CD4-positive, alpha-beta T cell (primary cell): ENCODE measurements at regions not wholly inside any gene's neighbourhood (a gene's known extent, or its start where the extent isn't known, plus 50 kb on each side); places are given as distances from the start of the nearest gene placed in this dataset.

Experiments used
- ATAC-seq: fragments of 200-7000 bp; cut with Tn5 transposase; one replicate; pipeline ENCODE4 v1.10.0; 2022; ENCODE audit warnings: mild to moderate bottlenecking; ENCODE audit not compliant: poor library complexity
- CTCF ChIA-PET: fragments of 350-600 bp; sonication (Branson Sonifier 250); formaldehyde crosslinking; loops from one replicate; lab custom pipeline; 2021; ENCODE audit warnings: antibody characterized with exemption, inconsistent platforms; lab: Charles Lee
- POLR2A ChIA-PET: fragments of 350-600 bp; sonication (Branson Sonifier 250); formaldehyde crosslinking; loops from one replicate; lab custom pipeline; 2021; ENCODE audit warnings: antibody characterized with exemption, inconsistent platforms; lab: Charles Lee
- DNase-seq, 14 experiments: peaks; one replicate each; pipeline ENCODE4 v3.0.0-alpha.2; 2013 to 2020; ENCODE audit warnings: mixed read lengths in 2 of 14
- H3K27ac ChIP-seq, 2 donors: one replicate each; pipeline versions ENCODE4 v1.5.1 to v1.7.0; 2013; ENCODE audit warnings: low read length in 2 of 2, low read depth in 1 of 2, mild to moderate bottlenecking in 1 of 2
- H3K27me3 ChIP-seq, 2 experiments: 1 replicate in 1 of 2; 2 replicates in 1 of 2; pipeline versions ENCODE4 v1.6.1 to v1.7.0; 2013; ENCODE audit warnings: low read length in 2 of 2, control low read depth in 1 of 2, mild to moderate bottlenecking in 1 of 2, moderate library complexity in 1 of 2; ENCODE audit not compliant: insufficient read depth in 2 of 2, control insufficient read depth in 1 of 2
- H3K36me3 ChIP-seq: one replicate; pipeline ENCODE4 v1.6.1; 2013; ENCODE audit warnings: low read length, control low read depth; ENCODE audit not compliant: insufficient read depth
- H3K4me1 ChIP-seq: one replicate; pipeline ENCODE4 v1.6.1; 2013; ENCODE audit warnings: low read length, control low read depth; ENCODE audit not compliant: insufficient read depth
- H3K4me3 ChIP-seq: one replicate; pipeline ENCODE4 v1.5.1; 2013; ENCODE audit warnings: mild to moderate bottlenecking, low read length, moderate library complexity
- H3K9me3 ChIP-seq, 2 experiments: 1 replicate in 1 of 2; 2 replicates in 1 of 2; pipeline versions ENCODE4 v1.6.1 to v1.7.0; 2013; ENCODE audit warnings: low read length in 2 of 2, mild to moderate bottlenecking in 2 of 2, control low read depth in 1 of 2, moderate library complexity in 1 of 2; ENCODE audit not compliant: control insufficient read depth in 1 of 2, insufficient read depth in 1 of 2
- H3K27ac Mint-ChIP-seq: one replicate; pipeline ENCODE4 v1.8.0; 2020; ENCODE audit warnings: mixed read lengths
- H3K27me3 Mint-ChIP-seq: one replicate; pipeline ENCODE4 v1.8.0; 2021; ENCODE audit warnings: mixed read lengths
- H3K36me3 Mint-ChIP-seq: one replicate; pipeline ENCODE4 v1.8.0; 2021; ENCODE audit warnings: low read depth, mixed read lengths
- H3K4me1 Mint-ChIP-seq: one replicate; pipeline ENCODE4 v1.8.0; 2021; ENCODE audit warnings: low read depth, mixed read lengths
- H3K4me3 Mint-ChIP-seq: one replicate; pipeline ENCODE4 v1.8.0; 2020; ENCODE audit warnings: mild to moderate bottlenecking, mixed read lengths
- H3K9me3 Mint-ChIP-seq: one replicate; pipeline ENCODE4 v1.8.0; 2020; ENCODE audit warnings: mixed read lengths
- CTCF ChIP-seq: fragments of 200-600 bp; IDR thresholded peaks from one replicate; pipeline ENCODE4 v1.8.0; 2022; ENCODE audit warnings: antibody characterized with exemption, mild to moderate bottlenecking
- intact Hi-C, 2 experiments: fragments of 100-400 bp; cut with DNase I in 1 of 2; cut with micrococcal nuclease in 1 of 2; formaldehyde crosslinking; loops; one replicate each; pipeline versions ENCODE4 v1.15.1 to v1.9.0; 2023 to 2025; cut with DNase I, micrococcal nuclease

GRCh38 chr9:118967901-118968300 lies 401.3 kb downstream of the BRINP1 start:
- Histone ChIP-seq H3K4me3 (no peak overlapping the region), H3K4me1 (no peaks in the 10 kb centered on the region), H3K27me3 (no peaks in the 10 kb centered on the region), H3K36me3 (no peaks in the 10 kb centered on the region), H3K27ac (no peak overlapping the region), H3K9me3 (peaks cover 0 to 4% of the 10 kb centered on the region in 2 experiments)
- ChIA-PET CTCF (no interaction called here), POLR2A (no interaction called here)
- Mint-ChIP-seq H3K27me3 (no peaks in the 10 kb centered on the region), H3K9me3 (no peaks in the 10 kb centered on the region), H3K36me3 (no peaks in the 10 kb centered on the region), H3K4me3 (no peak overlapping the region), H3K4me1 (no peaks in the 10 kb centered on the region), H3K27ac (no peak overlapping the region)
- DNase-seq, result no peak
- intact Hi-C loops, result no loop called here
- TF ChIP-seq CTCF, result no peak
- no peak for ATAC-seq

DNA sequence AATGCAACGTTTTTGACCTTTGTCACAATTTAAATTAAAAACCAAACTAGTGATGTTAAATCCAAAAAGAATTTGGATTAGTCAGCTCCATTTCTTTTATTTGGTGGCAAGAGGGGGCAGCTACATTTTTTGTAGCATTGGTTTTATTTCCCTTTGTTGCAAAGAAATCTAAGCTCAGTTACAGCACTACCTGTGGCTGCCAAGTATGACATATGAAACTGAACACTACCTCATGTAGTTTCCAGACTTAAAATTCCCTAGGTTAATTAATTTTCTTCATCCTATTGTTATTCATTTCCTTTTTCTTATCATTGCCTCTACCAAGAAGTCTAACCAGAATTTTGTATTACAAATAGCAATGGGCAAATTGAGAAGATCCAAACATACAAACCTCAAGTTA lies 393.5 kb downstream of the BRINP1 start:
- no peak for ATAC-seq
- POLR2A ChIA-PET, result no interaction called here
- Mint-ChIP-seq H3K27me3 (no peaks in the 10 kb centered on the region), H3K36me3 (no peaks in the 10 kb centered on the region), H3K27ac (no peak overlapping the region), H3K9me3 (peaks cover 8% of the 10 kb centered on the region), H3K4me1 (no peaks in the 10 kb centered on the region), H3K4me3 (no peak overlapping the region)
- CTCF ChIA-PET, result no interaction called here
- no peak for DNase-seq
- no peak for TF ChIP-seq CTCF
- intact Hi-C loops, result no loop called here
- Histone ChIP-seq H3K27ac (no peak overlapping the region), H3K36me3 (no peaks in the 10 kb centered on the region), H3K4me1 (no peaks in the 10 kb centered on the region), H3K27me3 (no peaks in the 10 kb centered on the region), H3K9me3 (no peaks in the 10 kb centered on the region), H3K4me3 (no peak overlapping the region)

GRCh38 chr9:118976160-118976559 lies 393.1 kb downstream of the BRINP1 start:
- Histone ChIP-seq H3K9me3 (no peaks in the 10 kb centered on the region), H3K36me3 (no peaks in the 10 kb centered on the region), H3K27me3 (no peaks in the 10 kb centered on the region), H3K4me3 (no peak overlapping the region), H3K27ac (no peak overlapping the region), H3K4me1 (no peaks in the 10 kb centered on the region)
- Mint-ChIP-seq H3K27me3 (no peaks in the 10 kb centered on the region), H3K36me3 (no peaks in the 10 kb centered on the region), H3K4me1 (no peaks in the 10 kb centered on the region), H3K27ac (no peak overlapping the region), H3K4me3 (no peak overlapping the region), H3K9me3 (peaks cover 8% of the 10 kb centered on the region)
- CTCF ChIA-PET, result no interaction called here
- TF ChIP-seq CTCF, result no peak
- intact Hi-C loops, result no loop called here
- DNase-seq, result no peak
- POLR2A ChIA-PET, result no interaction called here
- no peak for ATAC-seq
